ENCODE measurements at regions not wholly inside any gene's neighbourhood (a gene's known extent, or its start where the extent isn't known, plus 50 kb on each side); places are given as distances from the start of the nearest gene placed in this dataset.
"Not testable (repeated sequence)": the region's sequence is repeated elsewhere in the genome, so short reads cannot be mapped to it uniquely, and the experiment has no call there.

GRCh38 chr17:63286254-63286653 is 159.9 kb downstream of the CYB561 start:
- no peak for DNase-seq (ENCODE audit: low read depth in 4 of 4, low spot score in 3 of 4)

- DNase-seq (ENCODE audit: low read depth in 4 of 4, low spot score in 3 of 4): not testable (repeated sequence)
Observed at GRCh38 chr17:63287006-63287405, 159.1 kb downstream of the CYB561 start.

DNA sequence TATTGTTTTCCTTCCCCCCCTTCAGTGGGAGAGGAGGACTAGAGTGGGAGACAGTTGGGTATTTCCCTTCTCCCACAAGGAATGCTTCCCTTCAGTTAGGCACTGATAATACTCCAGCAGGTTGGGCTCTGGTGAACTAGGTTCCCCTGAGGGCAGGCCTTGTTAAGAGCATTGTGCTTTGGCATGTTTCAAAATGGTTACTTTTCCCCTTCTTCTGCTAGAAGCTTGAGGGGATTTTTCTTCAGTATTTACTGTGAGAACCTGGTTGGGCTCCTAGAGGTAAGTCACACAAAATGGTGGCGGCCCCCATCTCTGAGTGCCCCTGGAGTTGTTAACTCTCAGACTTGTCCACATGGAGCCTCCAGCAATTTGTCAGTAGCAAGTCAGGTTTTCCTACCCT is 156.2 kb downstream of the CYB561 start:
- DNase-seq (ENCODE audit: low read depth in 4 of 4, low spot score in 3 of 4): no peak

- no peak for DNase-seq (ENCODE audit: low read depth in 4 of 4, low spot score in 3 of 4)
Observed at GRCh38 chr17:63290351-63290750, 155.8 kb downstream of the CYB561 start.

- no peak for DNase-seq (ENCODE audit: low read depth in 4 of 4, low spot score in 3 of 4)
Observed at GRCh38 chr17:63290784-63291183, 155.3 kb downstream of the CYB561 start.

GRCh38 chr17:63291258-63291657 is 154.8 kb downstream of the CYB561 start:
- no peak for DNase-seq (ENCODE audit: low read depth in 4 of 4, low spot score in 3 of 4)

DNA sequence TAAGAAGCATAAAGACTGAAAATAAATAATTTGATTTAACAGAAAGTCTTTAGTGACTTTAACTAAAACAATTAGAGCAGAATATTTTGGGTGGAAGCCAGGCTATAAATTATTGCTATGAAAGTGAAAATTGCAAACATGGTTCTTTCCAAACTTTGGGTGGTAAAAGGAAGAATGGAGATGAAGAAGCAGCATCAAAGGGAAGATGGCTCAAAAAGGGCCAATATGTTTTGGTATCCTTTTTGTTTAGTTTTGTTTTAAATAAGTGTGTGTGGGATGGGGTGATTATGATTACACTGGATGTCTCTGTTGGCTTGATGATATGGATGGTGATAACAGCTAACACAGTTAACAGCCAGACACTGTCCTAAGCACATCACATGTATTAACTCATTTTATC is 153.7 kb downstream of the CYB561 start:
- DNase-seq (ENCODE audit: low read depth in 4 of 4, low spot score in 3 of 4): no peak

GRCh38 chr17:63293323-63294075 is 152.6 kb downstream of the CYB561 start:
- DNase-seq (ENCODE audit: low read depth in 4 of 4, low spot score in 3 of 4): no peak

- no peak for DNase-seq (ENCODE audit: low read depth in 4 of 4, low spot score in 3 of 4)
Observed at GRCh38 chr17:63294776-63295175, 151.3 kb downstream of the CYB561 start.

DNA sequence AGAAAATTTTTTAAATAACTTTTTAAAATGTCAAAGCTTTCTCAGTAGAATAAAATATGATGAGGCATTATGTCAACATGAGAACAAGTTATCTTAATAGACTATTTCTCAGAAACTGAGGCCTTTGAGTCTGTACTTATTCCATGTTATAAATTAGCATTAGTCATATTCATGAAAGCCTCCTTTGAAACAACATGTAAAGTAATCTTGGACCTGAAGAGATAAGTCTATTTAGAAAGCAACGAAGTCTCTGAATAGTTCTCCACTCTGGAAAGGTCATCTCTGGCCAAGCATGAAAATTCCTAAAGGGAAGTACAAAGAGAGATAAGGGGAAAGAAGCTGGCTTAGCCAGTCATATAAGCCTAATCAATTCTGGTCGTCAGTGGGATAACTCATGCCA is 150.8 kb downstream of the CYB561 start:
- DNase-seq (ENCODE audit: low read depth in 4 of 4, low spot score in 3 of 4): no peak

DNA sequence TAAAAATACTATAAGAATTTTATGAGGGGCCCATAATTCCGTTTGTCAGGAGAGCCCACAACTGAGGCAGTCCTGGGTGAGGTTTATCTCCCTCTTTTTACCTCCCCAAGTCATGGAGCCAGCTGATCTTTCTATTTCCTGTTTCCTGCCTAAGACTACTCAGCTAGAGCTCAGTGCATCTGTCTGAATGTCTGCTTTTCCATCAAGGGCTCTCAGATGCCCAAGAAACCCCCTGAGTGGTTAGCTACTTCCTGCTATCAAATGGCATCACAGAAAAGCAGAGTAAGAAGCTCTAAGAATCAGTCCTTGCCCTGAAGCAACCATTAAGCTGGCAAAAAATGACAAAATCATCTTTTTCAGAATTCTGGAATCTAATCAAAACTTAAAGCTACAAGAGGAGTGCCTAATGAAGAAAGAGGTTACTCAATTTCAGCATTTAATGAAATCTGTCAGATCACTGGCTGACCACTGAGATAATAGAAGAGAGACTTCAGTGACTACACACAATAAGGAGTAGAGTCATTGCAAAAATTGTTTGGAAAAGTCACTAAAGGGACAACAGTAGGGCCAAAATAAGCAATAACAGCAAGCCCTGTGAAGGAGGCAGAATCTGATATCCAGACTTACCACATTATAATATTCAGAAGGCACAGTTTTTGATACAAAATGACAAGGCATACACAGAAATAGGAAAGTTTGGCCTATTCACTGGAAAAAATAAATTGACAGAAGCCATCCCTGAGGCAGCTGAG is 150.1 kb downstream of the CYB561 start:
- no peak for DNase-seq (ENCODE audit: low read depth in 4 of 4, low spot score in 3 of 4)

DNA sequence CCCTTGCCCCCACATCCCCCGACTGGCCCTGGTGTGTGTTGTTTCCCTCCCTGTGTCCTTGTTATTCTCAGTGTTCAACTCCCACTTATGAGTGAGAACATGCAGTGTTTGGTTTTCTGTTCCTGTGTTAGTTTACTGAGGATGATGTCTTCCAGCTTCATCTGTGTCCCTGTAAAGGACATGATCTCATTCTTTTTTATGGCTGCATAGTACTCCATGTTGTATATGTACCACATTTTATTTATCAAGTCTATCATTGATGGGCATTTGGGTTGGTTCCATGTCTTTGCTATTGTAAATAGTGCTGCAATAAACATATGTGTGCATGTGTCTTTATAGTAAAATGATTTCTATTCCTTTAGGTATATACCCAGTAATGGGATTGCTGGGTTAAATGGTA is 147.2 kb downstream of the CYB561 start:
- DNase-seq (ENCODE audit: low read depth in 4 of 4, low spot score in 3 of 4): not testable (repeated sequence)

DNA sequence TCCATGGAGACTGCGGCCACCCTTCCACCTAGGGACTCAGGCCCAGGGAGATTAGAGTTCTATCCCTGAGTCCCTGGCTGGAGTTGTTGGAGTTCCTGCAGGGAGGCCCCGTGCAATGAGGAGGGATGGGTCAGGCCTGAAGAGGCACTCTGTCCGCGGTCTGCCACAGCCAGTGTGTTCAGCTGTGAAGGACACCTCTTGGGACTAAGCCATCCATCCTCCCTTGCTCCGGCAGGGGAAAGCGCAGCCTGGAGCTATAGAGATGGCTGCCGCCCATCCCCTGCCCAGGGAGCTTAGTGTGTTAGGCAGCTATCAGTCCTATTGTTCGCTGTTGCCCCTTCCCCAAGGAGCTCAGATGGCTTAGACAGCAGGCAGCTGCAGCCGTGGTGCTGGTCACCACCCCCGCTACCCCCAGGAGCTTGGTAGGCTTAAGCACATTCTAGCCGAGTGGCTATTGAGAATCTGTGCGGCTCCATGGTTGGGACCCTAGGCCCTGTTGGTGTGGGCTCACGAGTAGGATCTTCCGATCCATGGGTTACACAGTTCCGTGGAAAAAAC is 141.3 kb downstream of the CYB561 start:
- no peak for DNase-seq (ENCODE audit: low read depth in 4 of 4, low spot score in 3 of 4)

DNA sequence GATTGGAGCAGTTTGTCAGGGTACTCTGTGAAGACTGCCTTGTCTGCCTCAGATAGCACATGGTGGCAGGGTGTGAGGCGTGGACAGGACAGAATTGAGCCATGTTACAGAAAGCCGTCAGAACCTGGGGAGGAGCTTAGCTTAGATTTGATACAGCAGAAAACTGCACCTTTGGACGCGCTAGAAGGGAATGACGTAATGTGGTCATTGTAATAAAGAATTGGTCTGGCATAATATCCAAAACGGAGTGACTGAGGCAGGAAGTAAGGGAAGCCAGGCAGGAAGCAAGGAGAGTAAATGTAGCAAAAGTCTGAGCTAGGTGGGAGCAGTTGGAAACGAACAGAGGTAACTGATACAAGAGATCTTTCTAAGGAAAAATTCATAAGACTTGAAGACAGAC is 140.2 kb downstream of the CYB561 start:
- DNase-seq (ENCODE audit: low read depth in 4 of 4, low spot score in 3 of 4): no peak

GRCh38 chr17:63306855-63307254 is 139.3 kb downstream of the CYB561 start:
- no peak for DNase-seq (ENCODE audit: low read depth in 4 of 4, low spot score in 3 of 4)

GRCh38 chr17:63308272-63308671 is 137.8 kb downstream of the CYB561 start:
- DNase-seq (ENCODE audit: low read depth in 4 of 4, low spot score in 3 of 4): no peak

- DNase-seq (ENCODE audit: low read depth in 4 of 4, low spot score in 3 of 4): no peak
Observed at GRCh38 chr17:63309021-63309420, 137.1 kb downstream of the CYB561 start.

- DNase-seq (ENCODE audit: low read depth in 4 of 4, low spot score in 3 of 4): no peak
Observed at GRCh38 chr17:63311416-63311937, 134.6 kb downstream of the CYB561 start.

DNA sequence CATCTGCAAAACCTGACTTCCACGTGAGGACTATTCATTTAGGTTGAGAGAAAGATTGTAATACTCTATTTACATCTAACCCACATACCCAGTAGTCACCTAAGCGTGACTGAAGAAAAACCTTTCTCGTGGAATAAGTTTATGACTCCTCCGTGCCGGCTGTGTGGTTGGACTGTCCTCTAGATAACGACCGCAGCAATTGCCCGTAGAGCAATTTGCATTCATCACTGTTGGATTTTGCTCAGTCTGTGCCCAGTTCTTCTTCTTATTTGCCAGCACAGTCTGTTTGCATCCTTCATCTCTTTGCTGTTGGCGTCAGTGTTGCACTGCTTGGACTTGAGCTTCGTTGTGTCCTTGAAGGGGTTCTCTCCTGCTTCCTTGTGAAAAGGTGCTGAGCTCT is 131.3 kb downstream of the CYB561 start:
- no peak for DNase-seq (ENCODE audit: low read depth in 4 of 4, low spot score in 3 of 4)

DNA sequence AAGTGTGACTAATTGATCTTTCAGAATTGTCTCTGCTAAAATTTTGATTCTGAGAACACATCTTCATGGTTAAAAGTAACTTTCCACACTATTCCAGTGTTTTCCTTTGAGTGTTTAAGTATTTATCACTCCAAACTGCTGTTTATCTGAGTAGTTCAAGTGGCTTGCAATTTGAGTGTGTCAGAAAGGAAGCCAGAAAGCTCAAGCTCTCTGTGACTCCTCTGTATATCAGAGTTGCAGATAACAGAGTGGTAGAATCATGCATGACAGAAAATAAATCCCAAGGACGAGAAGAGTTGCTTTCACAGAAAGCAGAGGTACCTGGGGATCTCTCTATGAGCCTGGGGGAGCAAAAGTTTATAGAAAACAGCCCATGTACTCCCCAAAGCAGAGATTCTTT is 130.0 kb downstream of the CYB561 start:
- no peak for DNase-seq (ENCODE audit: low read depth in 4 of 4, low spot score in 3 of 4)

- DNase-seq (ENCODE audit: low read depth in 4 of 4, low spot score in 3 of 4): no peak
Observed at GRCh38 chr17:63317166-63317840, 128.8 kb downstream of the CYB561 start.
